Kasumi-1 (cell line): ENCODE measurements at regions not wholly inside any gene's neighbourhood (a gene's known extent, or its start where the extent isn't known, plus 50 kb on each side); places are given as distances from the start of the nearest gene placed in this dataset.

Experiments used
- DNase-seq, 2 experiments: peaks; one replicate each; lab custom pipeline; 2025; lab: John Stamatoyannopoulos, UW

GRCh38 chr12:90321369-90321768 is 612.7 kb upstream of the ATP2B1 start:
- no peak for DNase-seq

DNA sequence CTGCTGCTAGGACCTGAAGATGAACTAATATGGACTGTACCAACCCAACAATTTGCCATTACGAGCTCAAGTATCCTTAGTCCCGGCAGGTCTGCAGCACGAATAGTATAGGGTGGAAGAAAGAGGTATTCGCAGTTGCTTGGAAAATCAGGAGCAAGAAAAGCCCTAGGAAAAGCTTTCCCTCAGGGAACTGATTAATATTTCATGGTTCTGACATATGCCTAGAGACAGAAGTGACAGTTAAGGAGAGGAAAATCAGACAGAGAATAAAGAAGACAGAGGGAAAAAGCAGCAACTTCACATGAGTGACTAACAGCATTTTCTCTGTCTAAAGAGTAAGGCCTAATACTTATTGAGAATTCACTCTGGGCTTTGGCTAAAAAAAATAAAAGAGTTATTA is 602.9 kb upstream of the ATP2B1 start:
- no peak for DNase-seq

- DNase-seq = no peak
These were observed 596.7 kb upstream of the ATP2B1 start for GRCh38 chr12:90305379-90305778.

GRCh38 chr12:90304231-90304630 is 595.6 kb upstream of the ATP2B1 start:
- no peak for DNase-seq

DNA sequence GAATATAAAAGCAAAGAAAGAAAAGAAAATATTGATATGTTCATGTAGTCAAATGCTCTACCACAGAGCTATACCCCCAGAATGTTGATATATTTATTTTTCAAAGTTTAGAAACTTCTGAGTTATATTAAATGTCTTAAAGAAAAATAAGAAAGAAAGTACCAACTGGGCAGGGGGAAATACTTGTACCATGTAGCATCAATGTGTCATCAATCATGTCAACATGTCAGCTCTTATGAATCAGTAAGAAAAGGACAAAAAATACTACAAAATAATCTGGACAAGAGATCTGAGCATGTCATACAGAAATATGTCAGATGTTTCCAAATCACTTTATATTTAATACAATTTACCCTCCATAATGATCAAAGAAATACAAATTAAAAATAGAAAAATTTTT is 595.1 kb upstream of the ATP2B1 start:
- no peak for DNase-seq

DNA sequence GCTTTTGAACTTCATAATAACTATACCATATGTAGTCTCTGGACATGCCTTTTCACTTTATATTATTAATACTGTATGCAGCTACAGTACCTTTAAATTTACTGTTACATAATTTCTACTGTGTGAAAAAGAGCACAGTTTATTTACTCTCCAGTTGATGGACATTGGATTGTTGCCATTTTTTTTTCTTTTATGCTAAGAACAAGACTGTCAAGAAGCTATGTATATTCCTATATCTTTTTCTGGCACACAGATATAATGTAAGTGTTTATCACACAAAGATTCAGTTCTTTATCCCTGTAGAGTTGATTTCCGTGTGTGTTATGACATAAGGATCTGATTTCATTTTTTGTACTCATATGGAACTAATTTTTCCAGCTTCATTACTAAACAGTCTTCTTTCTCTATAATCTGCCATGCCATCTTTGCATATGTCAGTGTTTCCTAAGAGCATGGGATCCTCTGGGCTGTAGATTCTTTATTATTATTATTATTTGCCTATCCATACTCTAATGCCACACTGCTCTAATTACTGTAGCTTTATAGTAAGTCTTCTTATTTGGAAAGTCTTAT is 593.0 kb upstream of the ATP2B1 start:
- DNase-seq = no peak

DNA sequence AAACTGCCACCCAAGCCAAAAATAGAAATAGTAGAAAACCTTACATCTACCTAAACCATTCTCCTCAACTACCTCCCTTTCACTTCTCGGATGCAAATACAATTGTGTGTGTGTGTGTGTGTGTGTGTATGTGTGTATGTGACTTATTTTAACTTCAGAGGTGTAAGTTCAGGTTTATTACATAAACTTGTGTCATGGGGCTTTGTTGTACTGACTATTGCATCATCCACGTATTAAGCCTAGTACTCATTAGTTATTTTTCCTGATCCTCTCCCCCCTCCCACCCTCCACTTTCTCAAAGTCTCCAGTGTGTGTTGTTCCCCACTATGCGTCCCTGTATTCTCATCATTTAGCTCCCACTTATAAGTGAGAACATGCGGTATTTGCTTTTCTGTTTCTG is 592.5 kb upstream of the ATP2B1 start:
- DNase-seq = no peak

DNA sequence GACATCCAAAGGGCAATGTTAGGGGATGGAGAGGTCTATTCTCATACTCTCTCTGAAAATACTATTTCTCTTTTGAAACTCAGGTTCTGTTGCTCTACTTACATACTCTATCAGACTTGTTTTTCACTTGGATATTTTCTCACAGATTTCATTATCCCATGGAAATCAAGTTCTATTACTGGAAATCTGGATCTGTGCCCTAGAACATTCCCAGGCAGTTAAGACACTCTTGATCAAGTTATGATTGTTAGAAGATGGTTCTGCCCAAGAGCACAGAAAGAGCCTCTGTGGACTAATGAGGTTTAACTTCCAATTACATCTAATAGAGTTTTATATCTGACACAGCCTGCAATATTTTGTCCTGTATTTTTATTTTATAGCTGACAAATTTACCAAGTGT is 591.0 kb upstream of the ATP2B1 start:
- DNase-seq = no peak

DNA sequence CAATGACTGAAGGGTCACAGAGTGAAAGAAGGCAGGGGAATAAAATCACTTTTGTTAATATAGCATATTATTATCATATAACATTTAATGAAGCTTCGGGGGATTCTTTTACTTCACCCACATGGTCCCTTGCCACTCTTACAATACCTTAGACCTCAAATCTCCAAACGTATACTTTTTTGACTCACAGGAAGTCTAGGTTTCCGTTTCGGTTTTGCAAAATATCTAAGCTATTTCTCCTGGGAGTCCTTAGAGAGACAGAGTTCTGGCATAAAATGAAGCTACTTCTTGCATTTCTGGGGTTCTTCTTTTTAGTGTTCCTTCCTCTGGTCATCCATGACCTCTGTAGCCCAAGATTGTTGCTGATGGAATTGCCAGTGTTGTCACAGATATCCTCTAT is 590.5 kb upstream of the ATP2B1 start:
- no peak for DNase-seq

GRCh38 chr12:90298289-90298948 is 589.8 kb upstream of the ATP2B1 start:
- DNase-seq = no peak

DNA sequence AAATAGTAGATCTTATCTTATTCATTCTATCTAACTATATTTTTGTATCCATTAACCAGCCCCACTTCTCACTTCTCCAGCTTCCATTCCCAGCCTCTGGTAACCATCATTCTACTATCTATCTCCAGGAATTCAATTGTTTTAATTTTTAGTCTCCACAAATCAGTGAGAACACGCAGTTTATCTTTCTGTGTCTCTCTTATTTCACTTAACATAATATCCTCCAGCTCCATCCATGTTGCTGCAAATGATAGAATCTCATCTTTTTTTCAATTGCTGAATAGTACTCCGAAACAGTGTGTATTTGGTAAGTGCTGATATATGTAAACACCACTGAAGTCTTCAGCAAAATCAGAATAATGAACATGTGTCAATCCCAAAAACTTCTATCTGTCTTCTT is 587.2 kb upstream of the ATP2B1 start:
- DNase-seq = no peak

DNA sequence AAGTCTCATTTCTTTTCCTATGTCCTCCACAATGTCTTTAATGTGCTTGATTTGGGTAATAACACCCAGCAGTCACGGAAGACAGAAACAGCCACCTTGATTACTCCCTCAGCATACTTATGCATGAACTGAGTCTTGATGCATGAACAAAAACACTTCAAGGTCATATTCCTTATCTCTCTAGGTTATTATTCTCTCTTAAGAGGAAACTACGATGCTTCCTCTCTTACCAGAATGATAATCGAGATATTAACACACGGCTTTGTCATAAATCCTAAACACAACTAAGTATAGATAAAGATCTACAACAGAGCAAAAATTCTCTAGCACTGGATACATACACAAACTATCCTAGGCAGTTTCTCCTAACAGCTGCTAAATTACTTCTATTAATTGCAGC is 583.5 kb upstream of the ATP2B1 start:
- DNase-seq = no peak

GRCh38 chr12:90290980-90291975 is 582.6 kb upstream of the ATP2B1 start:
- no peak for DNase-seq

DNA sequence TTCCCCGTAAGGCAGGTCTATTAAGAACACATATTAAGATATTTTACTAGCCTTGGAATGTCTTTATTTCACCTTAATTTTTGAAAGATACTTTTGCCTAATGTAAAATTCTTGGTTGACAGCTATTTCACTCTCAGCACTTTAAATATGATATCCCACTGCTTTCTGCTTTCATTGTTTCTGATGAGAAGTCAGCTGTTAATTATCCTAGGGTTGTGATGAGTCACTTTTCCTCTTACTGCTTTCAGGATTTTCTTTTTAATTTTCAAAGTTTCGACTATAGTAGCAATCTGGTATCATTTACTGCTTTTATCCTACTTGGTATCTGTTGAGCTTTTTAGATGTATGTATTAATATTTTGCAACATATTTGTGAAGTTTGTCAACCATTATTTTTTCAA is 578.9 kb upstream of the ATP2B1 start:
- DNase-seq = peak; percentile 49 to 62

- no peak for DNase-seq
These were observed 572.7 kb upstream of the ATP2B1 start for GRCh38 chr12:90281154-90281868.

DNA sequence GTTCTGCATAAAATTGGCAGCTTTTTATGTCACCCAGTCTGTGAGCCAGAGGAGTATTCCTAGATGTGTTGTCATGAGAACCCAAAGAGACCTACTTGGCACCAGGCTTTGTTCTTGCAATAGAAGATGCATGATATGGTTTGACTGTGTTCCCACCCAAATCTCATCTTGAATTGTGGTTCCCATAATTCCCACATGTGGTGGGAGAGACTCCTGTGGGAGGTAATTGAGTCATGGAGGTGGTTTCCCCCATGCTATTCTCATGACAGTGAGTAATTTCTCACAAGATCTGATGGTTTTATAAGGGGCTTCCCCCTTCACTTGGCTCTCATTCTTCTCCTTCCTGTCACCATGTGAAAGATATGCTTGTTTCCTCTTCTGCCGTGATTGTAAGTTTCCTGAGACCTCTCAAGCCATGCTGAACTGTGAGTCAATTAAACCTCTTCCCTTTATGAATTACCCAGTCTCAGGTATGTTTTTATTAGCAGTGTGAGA is 572.0 kb upstream of the ATP2B1 start:
- DNase-seq = no peak

GRCh38 chr12:90280033-90280432 is 571.4 kb upstream of the ATP2B1 start:
- no peak for DNase-seq

DNA sequence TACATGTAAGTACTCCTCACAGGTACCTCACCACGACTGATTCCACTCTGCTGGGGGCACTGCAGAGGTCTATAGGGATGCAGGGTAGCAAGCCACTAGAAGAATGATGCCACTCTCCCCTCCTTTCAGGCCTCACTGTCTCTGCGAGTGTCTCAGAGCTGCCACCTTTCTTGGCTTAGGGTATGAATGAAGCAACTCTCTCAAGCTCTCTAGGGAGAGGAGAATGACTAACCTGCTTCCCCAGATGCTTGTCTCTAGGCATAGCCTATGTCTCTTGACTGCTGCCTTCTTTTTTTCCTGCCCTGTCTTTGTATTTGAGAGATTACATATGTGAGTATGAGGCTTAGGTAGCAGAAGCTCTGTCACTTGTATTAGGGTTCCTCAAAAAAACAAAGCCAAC is 566.5 kb upstream of the ATP2B1 start:
- no peak for DNase-seq

GRCh38 chr12:90274407-90274806 is 565.8 kb upstream of the ATP2B1 start:
- peak in 1 of 2 experiments; percentile 2 for DNase-seq

DNA sequence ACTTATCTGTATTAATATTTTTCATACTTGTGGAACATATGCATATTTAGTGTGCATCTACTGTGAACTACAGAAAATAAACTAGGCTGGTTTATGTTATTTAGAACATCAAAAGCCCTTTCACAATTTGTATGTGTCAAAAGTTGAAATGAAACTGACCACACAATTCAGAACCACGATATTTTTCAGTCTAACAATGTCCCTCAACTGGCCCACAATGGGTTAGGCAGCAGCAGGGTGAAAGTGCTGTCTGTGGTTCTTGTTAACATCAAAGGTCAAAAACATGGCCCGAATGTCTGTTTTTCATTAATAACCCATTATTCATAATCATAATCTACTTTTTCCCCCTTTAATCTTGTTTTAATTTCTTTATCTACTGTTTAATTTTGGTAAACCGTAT is 559.9 kb upstream of the ATP2B1 start:
- no peak for DNase-seq

GRCh38 chr12:90262251-90262650 is 553.6 kb upstream of the ATP2B1 start:
- DNase-seq = no peak

DNA sequence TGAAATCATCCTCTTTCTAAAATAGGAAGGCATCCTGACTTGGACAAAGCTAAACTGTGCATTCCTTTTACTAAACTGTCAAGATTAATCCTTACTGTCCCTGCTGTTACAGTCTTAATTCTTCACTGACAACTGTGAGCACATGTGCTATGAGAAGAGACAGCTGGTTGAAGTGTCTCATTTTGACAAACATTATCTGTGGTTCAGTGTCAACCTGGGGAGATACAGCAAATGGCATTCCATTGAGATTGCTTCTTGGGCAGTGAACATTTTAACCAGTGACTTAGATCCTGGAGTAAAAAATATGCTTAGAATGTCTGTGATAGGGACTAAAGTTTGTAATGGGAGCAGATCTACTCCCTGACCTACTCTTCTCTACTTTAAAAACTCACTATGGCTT is 552.6 kb upstream of the ATP2B1 start:
- DNase-seq = no peak
